ENCODE measurements at regions not wholly inside any gene's neighbourhood (a gene's known extent, or its start where the extent isn't known, plus 50 kb on each side); places are given as distances from the start of the nearest gene placed in this dataset.
"Not testable (repeated sequence)": the region's sequence is repeated elsewhere in the genome, so short reads cannot be mapped to it uniquely, and the experiment has no call there.

DNA sequence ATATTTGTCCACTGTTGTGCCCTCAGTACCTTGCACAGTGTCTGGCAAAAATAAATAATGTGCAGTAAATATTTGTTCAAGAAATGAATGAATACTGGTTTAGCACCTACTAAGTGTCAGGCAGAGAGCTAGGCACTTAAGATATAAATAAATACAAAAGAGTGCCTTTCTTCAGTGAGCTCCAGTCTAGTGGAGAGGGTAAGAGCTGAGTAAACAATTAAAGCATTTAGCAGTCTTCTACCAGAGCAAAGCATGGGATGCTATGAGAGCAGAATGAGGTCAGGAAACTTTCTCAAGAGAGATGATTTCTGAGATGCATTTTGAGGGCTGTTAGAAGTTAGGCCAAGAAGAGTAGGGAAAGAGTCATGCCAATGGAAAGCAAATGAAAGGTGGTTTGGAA, 314.7 kb downstream of the DSC3 start:
- Mint-ChIP-seq H3K36me3 (no peaks in the 10 kb centered on the region), H3K27ac (no peak overlapping the region), H3K9me3 (peaks cover 7 to 30% (median 18%) of the 10 kb centered on the region in 6 donors), H3K4me3 (no peak overlapping the region), H3K4me1 (no peaks in the 10 kb centered on the region), H3K27me3 (ENCODE audit: low read depth in 3 of 3) (peaks cover 0 to 2% (median 0%) of the 10 kb centered on the region in 3 donors)
- DNase-seq: no peak

DNA sequence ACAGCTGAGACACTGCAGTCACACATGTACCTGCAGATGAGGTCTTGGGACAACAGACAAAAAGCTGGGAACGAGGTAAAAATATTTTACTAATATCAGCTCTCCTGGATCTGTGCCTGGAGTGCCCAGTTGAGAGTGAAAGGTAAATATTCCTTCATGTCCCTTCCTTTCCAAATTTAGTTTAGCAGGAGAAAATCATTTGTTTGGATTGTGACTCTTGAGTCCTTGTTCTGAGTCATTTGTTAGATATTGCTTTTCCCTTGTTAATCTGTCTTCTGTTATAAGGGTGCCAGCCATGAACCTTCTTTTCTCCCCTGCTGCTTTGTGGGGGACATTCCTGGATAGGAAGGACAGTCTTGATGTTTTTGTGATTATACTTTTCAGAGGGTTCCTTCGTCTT, 329.2 kb downstream of the DSC3 start:
- no peak overlapping the region for H3K27ac Mint-ChIP-seq
- no peaks in the 10 kb centered on the region for H3K27me3 Mint-ChIP-seq (ENCODE audit: low read depth in 3 of 3)
- no peak for DNase-seq
- H3K4me1 Mint-ChIP-seq: no peaks in the 10 kb centered on the region
- H3K9me3 Mint-ChIP-seq: peaks cover 7 to 20% (median 11%) of the 10 kb centered on the region in 6 donors
- H3K4me3 Mint-ChIP-seq: no peak overlapping the region
- H3K36me3 Mint-ChIP-seq: no peaks in the 10 kb centered on the region

- no peaks in the 10 kb centered on the region for H3K36me3 Mint-ChIP-seq
- H3K27me3 Mint-ChIP-seq (ENCODE audit: low read depth in 3 of 3): no peaks in the 10 kb centered on the region
- no peaks in the 10 kb centered on the region for H3K4me1 Mint-ChIP-seq
- H3K4me3 Mint-ChIP-seq: no peak overlapping the region
- no peak overlapping the region for H3K27ac Mint-ChIP-seq
- peaks cover 3 to 25% (median 9%) of the 10 kb centered on the region in 6 donors for H3K9me3 Mint-ChIP-seq
- no peak for DNase-seq
Measured at GRCh38 chr18:30712383-30712782, 330.2 kb downstream of the DSC3 start.

DNA sequence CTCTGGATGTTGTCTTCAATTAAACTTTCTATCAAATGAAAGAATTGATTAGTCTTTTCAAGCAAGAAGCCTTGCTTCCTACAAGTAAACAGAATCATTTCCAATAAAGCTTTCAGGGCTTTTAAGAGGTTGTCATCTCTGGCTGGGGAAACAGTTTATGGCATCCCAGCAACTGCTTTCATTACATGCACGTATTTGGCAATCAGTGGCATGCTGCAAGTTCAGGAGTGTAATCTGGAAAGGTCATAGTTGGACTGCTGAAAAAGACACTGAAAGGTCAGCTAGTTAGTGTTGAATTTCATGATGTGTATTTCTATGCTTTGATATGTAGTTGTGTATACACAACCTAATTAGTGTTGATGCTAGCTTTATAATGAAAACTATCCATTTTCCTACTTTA, 332.9 kb downstream of the DSC3 start:
- no peaks in the 10 kb centered on the region for H3K4me1 Mint-ChIP-seq

DNA sequence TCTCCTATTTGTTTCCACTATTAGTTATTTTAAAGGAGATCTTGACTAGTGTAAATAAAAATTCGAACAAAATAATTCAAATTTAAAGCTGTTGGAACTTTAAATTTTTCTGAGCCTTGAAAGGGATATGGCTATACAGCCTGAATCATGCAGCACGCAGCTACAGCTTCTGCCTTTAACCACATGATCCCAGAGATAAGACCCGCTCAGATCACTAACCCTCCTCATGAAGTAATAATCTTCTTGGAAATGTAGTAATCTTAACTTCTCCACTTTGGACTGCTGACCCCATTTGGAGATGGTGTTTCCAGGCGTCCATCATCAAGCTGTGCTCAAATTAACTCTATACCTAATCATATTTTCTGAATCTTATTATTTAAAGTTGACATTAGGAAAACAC, 336.6 kb downstream of the DSC3 start:
- peaks cover 0 to 31% (median 11%) of the 10 kb centered on the region in 6 donors for H3K9me3 Mint-ChIP-seq
- no peak overlapping the region for H3K4me3 Mint-ChIP-seq
- DNase-seq: no peak
- no peaks in the 10 kb centered on the region for H3K36me3 Mint-ChIP-seq
- H3K27me3 Mint-ChIP-seq (ENCODE audit: low read depth in 3 of 3): no peaks in the 10 kb centered on the region
- H3K27ac Mint-ChIP-seq: no peak overlapping the region
- no peaks in the 10 kb centered on the region for H3K4me1 Mint-ChIP-seq

More for the DNA sequence above, 332.9 kb downstream of the DSC3 start:
- Mint-ChIP-seq H3K9me3 (peaks cover 2 to 24% (median 5%) of the 10 kb centered on the region in 6 donors), H3K36me3 (no peaks in the 10 kb centered on the region), H3K4me3 (no peak overlapping the region), H3K27me3 (ENCODE audit: low read depth in 3 of 3) (no peaks in the 10 kb centered on the region), H3K27ac (no peak overlapping the region)
- DNase-seq: no peak

- Mint-ChIP-seq H3K36me3 (no peaks in the 10 kb centered on the region), H3K27ac (no peak overlapping the region), H3K4me1 (no peaks in the 10 kb centered on the region), H3K9me3 (peaks cover 2 to 46% (median 15%) of the 10 kb centered on the region in 6 donors), H3K27me3 (ENCODE audit: low read depth in 3 of 3) (no peaks in the 10 kb centered on the region), H3K4me3 (no peak overlapping the region)
- DNase-seq: no peak
Measured at GRCh38 chr18:30698571-30698970, 344.0 kb downstream of the DSC3 start.

DNA sequence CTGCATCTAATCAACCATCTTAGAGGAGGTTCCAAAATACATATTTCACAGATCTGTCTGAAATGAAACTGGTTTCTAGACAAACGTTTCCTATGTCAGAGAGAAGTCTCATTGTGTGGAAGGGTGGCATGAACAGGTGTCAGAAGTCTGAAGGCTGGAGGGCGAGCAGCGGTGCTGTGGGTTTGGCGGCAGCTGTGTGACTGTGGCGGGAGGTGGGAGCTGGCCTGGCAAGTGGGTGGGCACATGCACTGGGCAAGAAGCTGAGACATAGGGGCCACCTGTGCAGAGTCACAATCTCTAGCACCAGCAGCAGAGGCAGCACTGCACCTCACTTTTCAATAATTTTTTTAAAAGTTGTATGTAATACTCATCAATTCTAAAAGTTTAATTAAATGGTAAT, 346.3 kb downstream of the DSC3 start:
- Mint-ChIP-seq H3K4me3 (no peak overlapping the region), H3K9me3 (peaks cover 2 to 40% (median 15%) of the 10 kb centered on the region in 6 donors), H3K4me1 (no peaks in the 10 kb centered on the region), H3K36me3 (no peaks in the 10 kb centered on the region), H3K27ac (no peak overlapping the region), H3K27me3 (ENCODE audit: low read depth in 3 of 3) (no peaks in the 10 kb centered on the region)
- no peak for DNase-seq

DNA sequence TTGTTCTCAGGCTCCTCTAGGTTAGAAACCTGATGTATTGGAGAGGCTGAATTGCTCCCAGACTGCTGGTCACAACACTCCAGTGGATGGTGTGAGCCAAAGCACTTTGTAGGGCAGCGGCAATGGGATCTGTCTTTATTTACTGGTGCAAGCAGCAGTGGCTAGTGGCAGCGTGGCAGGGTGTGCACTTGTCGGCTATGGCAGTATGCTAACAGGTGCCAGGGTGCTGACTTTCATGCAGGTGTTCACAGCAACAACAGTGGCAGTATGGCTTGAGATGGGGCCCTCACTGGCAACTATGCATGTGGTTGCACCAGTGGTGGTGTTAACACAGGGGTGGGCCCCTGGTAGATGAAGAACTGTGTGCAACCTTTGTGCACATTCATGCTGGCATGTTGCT, 347.8 kb downstream of the DSC3 start:
- Mint-ChIP-seq H3K9me3 (peaks cover 0 to 33% (median 14%) of the 10 kb centered on the region in 6 donors), H3K36me3 (no peaks in the 10 kb centered on the region), H3K27ac (no peak overlapping the region), H3K4me1 (no peaks in the 10 kb centered on the region), H3K4me3 (no peak overlapping the region), H3K27me3 (ENCODE audit: low read depth in 3 of 3) (no peaks in the 10 kb centered on the region)
- DNase-seq: no peak

DNA sequence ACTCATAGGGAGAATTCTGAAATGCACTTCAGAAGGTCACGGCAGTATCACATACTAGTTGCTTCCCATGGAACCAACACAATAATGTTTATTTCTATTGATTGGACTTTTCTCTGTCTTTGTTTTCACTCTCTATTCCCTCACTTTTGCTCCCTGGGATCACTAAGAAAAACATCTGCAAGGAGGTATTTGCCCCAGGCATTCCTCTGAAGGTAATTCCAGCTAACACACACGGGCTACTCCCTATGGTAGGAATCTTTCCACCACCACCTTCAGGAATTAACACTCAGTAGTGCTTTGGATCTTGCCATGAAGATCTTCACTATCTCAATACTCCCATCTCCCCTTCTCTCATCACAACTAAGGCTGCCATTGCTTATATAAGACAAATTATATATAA, 353.3 kb downstream of the DSC3 start:
- no peaks in the 10 kb centered on the region for H3K4me1 Mint-ChIP-seq
- no peaks in the 10 kb centered on the region for H3K36me3 Mint-ChIP-seq
- DNase-seq: no peak
- no peak overlapping the region for H3K27ac Mint-ChIP-seq
- H3K27me3 Mint-ChIP-seq (ENCODE audit: low read depth in 3 of 3): peaks cover 0 to 2% (median 0%) of the 10 kb centered on the region in 3 donors
- H3K9me3 Mint-ChIP-seq: peaks cover 0 to 39% (median 16%) of the 10 kb centered on the region in 6 donors
- H3K4me3 Mint-ChIP-seq: no peak overlapping the region

GRCh38 chr18:30687501-30687900, 355.0 kb downstream of the DSC3 start:
- Mint-ChIP-seq H3K36me3 (no peaks in the 10 kb centered on the region), H3K4me1 (no peaks in the 10 kb centered on the region), H3K27me3 (ENCODE audit: low read depth in 3 of 3) (peaks cover 0 to 2% (median 0%) of the 10 kb centered on the region in 3 donors), H3K27ac (no peak overlapping the region), H3K4me3 (no peak overlapping the region), H3K9me3 (peaks cover 0 to 36% (median 13%) of the 10 kb centered on the region in 6 donors)
- no peak for DNase-seq

GRCh38 chr18:30684825-30685481, 357.6 kb downstream of the DSC3 start:
- Mint-ChIP-seq H3K27ac (no peak overlapping the region), H3K27me3 (ENCODE audit: low read depth in 3 of 3) (peaks cover 0 to 2% (median 0%) of the 10 kb centered on the region in 3 donors), H3K4me1 (no peaks in the 10 kb centered on the region), H3K36me3 (no peaks in the 10 kb centered on the region), H3K9me3 (peaks cover 1 to 44% (median 15%) of the 10 kb centered on the region in 6 donors), H3K4me3 (no peak overlapping the region)
- DNase-seq: no peak

- Mint-ChIP-seq H3K27ac (no peak overlapping the region), H3K27me3 (ENCODE audit: low read depth in 3 of 3) (no peaks in the 10 kb centered on the region), H3K4me1 (no peaks in the 10 kb centered on the region), H3K36me3 (no peaks in the 10 kb centered on the region), H3K9me3 (peaks cover 1 to 43% (median 15%) of the 10 kb centered on the region in 6 donors), H3K4me3 (no peak overlapping the region)
- DNase-seq: no peak
Measured at GRCh38 chr18:30683836-30684235, 358.7 kb downstream of the DSC3 start.

- H3K27ac Mint-ChIP-seq: no peak overlapping the region
- H3K36me3 Mint-ChIP-seq: no peaks in the 10 kb centered on the region
- no peak for DNase-seq
- no peaks in the 10 kb centered on the region for H3K4me1 Mint-ChIP-seq
- H3K9me3 Mint-ChIP-seq: peaks cover 3 to 32% (median 13%) of the 10 kb centered on the region in 6 donors
- H3K4me3 Mint-ChIP-seq: no peak overlapping the region
- no peaks in the 10 kb centered on the region for H3K27me3 Mint-ChIP-seq (ENCODE audit: low read depth in 3 of 3)
Measured at GRCh38 chr18:30682672-30683071, 359.9 kb downstream of the DSC3 start.

- no peaks in the 10 kb centered on the region for H3K4me1 Mint-ChIP-seq
- H3K36me3 Mint-ChIP-seq: no peaks in the 10 kb centered on the region
- H3K4me3 Mint-ChIP-seq: no peak overlapping the region
- no peak for DNase-seq
- peaks cover 2 to 17% (median 4%) of the 10 kb centered on the region in 6 donors for H3K9me3 Mint-ChIP-seq
- H3K27ac Mint-ChIP-seq: no peak overlapping the region
- H3K27me3 Mint-ChIP-seq (ENCODE audit: low read depth in 3 of 3): no peaks in the 10 kb centered on the region
Measured at GRCh38 chr18:30679285-30679930, 363.1 kb downstream of the DSC3 start.

GRCh38 chr18:30677813-30678212, 364.7 kb downstream of the DSC3 start:
- H3K9me3 Mint-ChIP-seq: peaks cover 3 to 17% (median 4%) of the 10 kb centered on the region in 6 donors
- not testable (repeated sequence) for H3K27ac Mint-ChIP-seq; H3K27me3 Mint-ChIP-seq (ENCODE audit: low read depth in 3 of 3); H3K4me3 Mint-ChIP-seq; DNase-seq; H3K4me1 Mint-ChIP-seq; H3K36me3 Mint-ChIP-seq
